Transverse colon (tissue), 4 donors: ENCODE measurements at regions not wholly inside any gene's neighbourhood (a gene's known extent, or its start where the extent isn't known, plus 50 kb on each side); places are given as distances from the start of the nearest gene placed in this dataset.

Source experiments
- CTCF ChIP-seq, 5 experiments: fragments of 200-600 bp in 3 of 5; fragments of 450-650 bp in 2 of 5; sonication (generic) in 3 of 5; IDR thresholded peaks; 1 replicate in 2 of 5; 2 replicates in 3 of 5; pipeline ENCODE4 v1.5.1; 2016 to 2017; ENCODE audit warnings: antibody characterized with exemption in 5 of 5, inconsistent platforms in 3 of 5, mild to moderate bottlenecking in 2 of 5, moderate library complexity in 1 of 5
- EP300 ChIP-seq: sonication (generic); formaldehyde crosslinking; IDR thresholded peaks from one replicate; pipeline ENCODE4 v1.6.1; 2017; ENCODE audit warnings: antibody characterized with exemption, low read depth
- POLR2A ChIP-seq: fragments of 450-650 bp; IDR thresholded peaks from one replicate; pipeline ENCODE4 v1.6.1; 2016; ENCODE audit warnings: antibody characterized with exemption, mild to moderate bottlenecking, moderate library complexity
- POLR2AphosphoS5 ChIP-seq, 3 donors: sonication (generic); formaldehyde crosslinking; IDR thresholded peaks; one replicate each; pipeline ENCODE4 v1.6.1; 2016; ENCODE audit warnings: antibody characterized with exemption in 3 of 3

- no peak for TF ChIP-seq CTCF (IDR thresholded peaks at IDR 0.05)
- TF ChIP-seq POLR2AphosphoS5 (IDR thresholded peaks at IDR 0.05), result no peak
- TF ChIP-seq EP300, result no peak
- no peak for TF ChIP-seq POLR2A
Measured at GRCh38 chr13:28560612-28561011, 65.7 kb upstream of the FLT1 start.
